HepG2 (cell line): ENCODE measurements at regions not wholly inside any gene's neighbourhood (a gene's known extent, or its start where the extent isn't known, plus 50 kb on each side); places are given as distances from the start of the nearest gene placed in this dataset.

ENCODE experiments used
- ATAC-seq: fragments of 200-7000 bp; cut with Tn5 transposase; 3 replicates; pipeline ENCODE4 v1.9.1; 2020; ENCODE audit warnings: mild to moderate bottlenecking, moderate library complexity
- BruUV-seq: library from RNA; stranded (reverse); fragments of 400-500 nt; replicated peaks from 2 replicates; lab custom pipeline; 2021; lab: Mats Ljungman, UMichigan
- CTCF ChIA-PET: fragments of 300-600 bp; formaldehyde crosslinking; extraction: SDS; loops from one replicate; lab custom pipeline; 2021; ENCODE audit warnings: low total read pairs, inconsistent platforms, low intra/inter-chr PET ratio; lab: Yijun Ruan, JAX
- POLR2A ChIA-PET: fragments of 350-600 bp; sonication (Branson Sonifier 250); formaldehyde crosslinking; loops from one replicate; lab custom pipeline; 2020; ENCODE audit warnings: antibody characterized with exemption, inconsistent platforms; lab: Yijun Ruan, JAX
- DNase-seq: peaks from one replicate; pipeline ENCODE4 v3.0.0-alpha.2; 2015; ENCODE audit warnings: low spot score
- FAIRE-seq: peaks from 3 replicates; lab custom pipeline; 2011; peaks lifted over from hg19 to GRCh38; lab: Jason Lieb, UNC
- H2AFZ ChIP-seq: one replicate; pipeline ENCODE4 v1.6.1; 2011; ENCODE audit warnings: low read length, inconsistent platforms
- H3K27ac ChIP-seq: fragments of 300-600 bp; 3 replicates; pipeline ENCODE4 v1.8.0; 2011; ENCODE audit warnings: mixed run types, mild to moderate bottlenecking, mixed read lengths, low read length, inconsistent platforms; ENCODE audit not compliant: insufficient read depth; ENCODE audit errors: extremely low read length
- H3K27me3 ChIP-seq, 2 experiments: fragments of 200-600 bp in 1 of 2; 2 replicates in 1 of 2; 3 replicates in 1 of 2; pipeline versions ENCODE4 v1.6.0 to v1.8.0; 2011; ENCODE audit warnings: low read length in 2 of 2, mild to moderate bottlenecking in 2 of 2, moderate library complexity in 2 of 2, inconsistent platforms in 1 of 2; ENCODE audit not compliant: insufficient read depth in 2 of 2, control insufficient read depth in 1 of 2
- H3K36me3 ChIP-seq, 2 experiments: fragments of 200-600 bp in 1 of 2; replicated peaks in 1 of 2; 2 replicates in 1 of 2; 3 replicates in 1 of 2; pipeline versions ENCODE4 v1.5.1 to v1.8.0; 2011; ENCODE audit warnings: low read length in 2 of 2, inconsistent platforms in 1 of 2; ENCODE audit not compliant: insufficient read depth in 2 of 2, control insufficient read depth in 1 of 2
- H3K4me1 ChIP-seq: 2 replicates; pipeline ENCODE4 v1.5.1; 2012; ENCODE audit warnings: low read length, inconsistent platforms; ENCODE audit not compliant: insufficient read depth
- H3K4me2 ChIP-seq: 2 replicates; pipeline ENCODE4 v1.6.0; 2011; ENCODE audit warnings: low read depth, low read length, inconsistent platforms
- H3K4me3 ChIP-seq, 3 experiments: fragments of 200-600 bp in 1 of 3; sonication (generic), shearing (Covaris generic) in 1 of 3; replicated peaks in 1 of 3; 2 replicates each; pipeline ENCODE4 v1.5.1; 2011 to 2016; ENCODE audit warnings: low read length in 3 of 3, inconsistent platforms in 2 of 3, low read depth in 2 of 3, mild to moderate bottlenecking in 2 of 3, control low read depth in 1 of 3, mixed read lengths in 1 of 3; ENCODE audit not compliant: insufficient read depth in 1 of 3
- H3K79me2 ChIP-seq: one replicate; pipeline ENCODE4 v1.6.1; 2011; ENCODE audit warnings: low read length, inconsistent platforms; ENCODE audit not compliant: insufficient read depth
- H3K9ac ChIP-seq: 2 replicates; pipeline ENCODE4 v1.6.0; 2011; ENCODE audit warnings: mild to moderate bottlenecking, low read depth, low read length, inconsistent platforms; ENCODE audit not compliant: insufficient read depth
- H3K9me3 ChIP-seq: 2 replicates; pipeline ENCODE4 v1.5.1; 2012; ENCODE audit warnings: mild to moderate bottlenecking, low read length
- H4K20me1 ChIP-seq: 2 replicates; pipeline ENCODE4 v1.6.0; 2011; ENCODE audit warnings: inconsistent platforms, mild to moderate bottlenecking, low read length, moderate library complexity; ENCODE audit not compliant: insufficient read depth
- AGO1 ChIP-seq: fragments of 200-400 bp; formaldehyde crosslinking; IDR thresholded peaks from 2 replicates; pipeline ENCODE4 v1.6.1; 2017; ENCODE audit warnings: mild to moderate bottlenecking, low read depth, low read length, moderate library complexity; ENCODE audit not compliant: poor library complexity, severe bottlenecking
- EP300 ChIP-seq, 3 experiments: sonication (generic) in 1 of 3; formaldehyde crosslinking in 1 of 3; IDR thresholded peaks; 2 replicates each; pipeline versions ENCODE4 v1.5.1 to v1.6.1; 2011 to 2020; ENCODE audit warnings: low read depth in 2 of 3, low read length in 2 of 3, borderline replicate concordance in 1 of 3, improper control_type of control experiment in 1 of 3, mild to moderate bottlenecking in 1 of 3, missing genetic modification reagents in 1 of 3, moderate library complexity in 1 of 3
- GMEB2 ChIP-seq: IDR thresholded peaks from 2 replicates; pipeline ENCODE4 v1.6.1; 2016; ENCODE audit warnings: missing biosample characterization, missing genetic modification reagents, low read depth
- HNF4A ChIP-seq: sonication (generic); formaldehyde crosslinking; IDR thresholded peaks from 2 replicates; pipeline ENCODE4 v1.4.0; 2020; ENCODE audit warnings: missing genetic modification reagents
- POGK ChIP-seq: sonication (generic); formaldehyde crosslinking; conservative IDR thresholded peaks from 2 replicates; pipeline ENCODE4 v1.8.0; 2022; ENCODE audit warnings: mild to moderate bottlenecking, moderate library complexity, missing genetic modification reagents
- SOX6 ChIP-seq, 2 experiments: fragments of 450-650 bp in 1 of 2; sonication (generic) in 1 of 2; formaldehyde crosslinking in 1 of 2; IDR thresholded peaks; 2 replicates each; pipeline versions ENCODE4 v1.4.0 to v1.6.1; 2017 to 2020; ENCODE audit warnings: antibody characterized with exemption in 1 of 2, mild to moderate bottlenecking in 1 of 2, missing genetic modification reagents in 1 of 2
- TERF1 ChIP-seq: sonication (generic); formaldehyde crosslinking; IDR thresholded peaks from 2 replicates; pipeline ENCODE4 v1.8.0; 2022; ENCODE audit warnings: mild to moderate bottlenecking, missing genetic modification reagents, moderate library complexity
- THRA ChIP-seq: sonication (generic); formaldehyde crosslinking; IDR thresholded peaks from 2 replicates; pipeline ENCODE4 v1.4.0; 2020; ENCODE audit warnings: missing genetic modification reagents, borderline replicate concordance
- ZNF20 ChIP-seq: sonication (generic); formaldehyde crosslinking; IDR thresholded peaks from 2 replicates; pipeline ENCODE4 v1.4.0; 2020; ENCODE audit warnings: mild to moderate bottlenecking, moderate library complexity, missing genetic modification reagents
- ZNF292 ChIP-seq: sonication (generic); formaldehyde crosslinking; IDR thresholded peaks from 2 replicates; pipeline ENCODE4 v1.8.1; 2022; ENCODE audit warnings: mild to moderate bottlenecking, low read depth, missing genetic modification reagents, borderline replicate concordance
- ZNF343 ChIP-seq: sonication (generic); formaldehyde crosslinking; IDR thresholded peaks from 2 replicates; pipeline ENCODE4 v1.4.0; 2020; ENCODE audit warnings: mild to moderate bottlenecking, missing genetic modification reagents
- WGBS: methylation state at CpG from one replicate; pipeline ENCODE4 v1.1.6; 2017; ENCODE audit warnings: low lambda C conversion rate; 5-methylcytosine and 5-hydroxymethylcytosine counted together
- in situ Hi-C: cut with HindIII; loops from 2 replicates; pipeline ENCODE4 v1.10.0; 2017; ENCODE audit warnings: low pct_unique_long_range_greater_than_20kb; ENCODE audit not compliant: extremely low pct_ligation_motif_present
- intact Hi-C: fragments of 100-400 bp; cut with micrococcal nuclease; formaldehyde crosslinking; loops from one replicate; pipeline ENCODE4 v1.10.0; 2022; ENCODE audit not compliant: unreplicated experiment

- FAIRE-seq, result no peak
- no peak for TF ChIP-seq TERF1
- peak; percentile 23; the same call in 1 of the 2 replicates for TF ChIP-seq THRA (CRISPR knock-in tag)
- peak; percentile 17; the same call in 1 of the 2 replicates for TF ChIP-seq ZNF292 (CRISPR knock-in tag)
- TF ChIP-seq SOX6 (IDR thresholded peaks at IDR 0.05), result no peak
- 0 out of 2 replicates have a peak, but pooled peaks have one; percentile 22 for TF ChIP-seq SOX6 (CRISPR knock-in tag; IDR thresholded peaks at IDR 0.05)
- peak; percentile 70 for TF ChIP-seq HNF4A (CRISPR knock-in tag)
- TF ChIP-seq, all 625 proteins: peak for 4
- ATAC-seq (peak; percentile 77), DNase-seq (no peak)
- no peak overlapping the region for H3K9ac ChIP-seq
- no peaks in the 10 kb centered on the region for H3K27me3 ChIP-seq
- H3K79me2 ChIP-seq, result no peaks in the 10 kb centered on the region
- no peaks in the 10 kb centered on the region for H4K20me1 ChIP-seq
- in situ Hi-C loops (no loop called here), intact Hi-C loops (no loop called here)
- H3K4me1 ChIP-seq, result peaks cover 12% of the 10 kb centered on the region
- no peaks in the 10 kb centered on the region for H3K9me3 ChIP-seq
- no peak overlapping the region for H3K4me2 ChIP-seq
- H2AFZ ChIP-seq, result no peak overlapping the region
- no TSS peak for BruUV-seq
- H3K4me3 ChIP-seq, result no peak overlapping the region
- no peak overlapping the region for H3K27ac ChIP-seq
- no peaks in the 10 kb centered on the region for H3K36me3 ChIP-seq
- POLR2A ChIA-PET, result no interaction called here
- WGBS, result 0% methylated on average over 2 of the region's 2 CpGs
- CTCF ChIA-PET, result no interaction called here
Observed at GRCh38 chr6:113427617-113428016, 429.5 kb upstream of the MARCKS start.

- Histone ChIP-seq H3K9me3 (no peaks in the 10 kb centered on the region), H3K4me3 (no peak overlapping the region), H3K9ac (no peak overlapping the region), H3K79me2 (no peaks in the 10 kb centered on the region), H3K27ac (no peak overlapping the region), H3K4me2 (no peak overlapping the region), H4K20me1 (no peaks in the 10 kb centered on the region), H2AFZ (no peak overlapping the region), H3K4me1 (peaks cover 23% of the 10 kb centered on the region), H3K36me3 (no peaks in the 10 kb centered on the region), H3K27me3 (no peaks in the 10 kb centered on the region)
- ATAC-seq, result no peak
- BruUV-seq, result no TSS peak
- ChIA-PET POLR2A (no interaction called here), CTCF (no interaction called here)
- in situ Hi-C loops (no loop called here), intact Hi-C loops (no loop called here)
- FAIRE-seq, result no peak
- DNase-seq, result no peak
- 82% methylated on average over 4 of the region's 4 CpGs for WGBS
- TF ChIP-seq AGO1 (no peak), EP300 (IDR thresholded peaks at IDR 0.05; ENCODE audit: low read depth in 2 of 2, low read length in 2 of 2) (no peak), EP300 (CRISPR knock-in tag; IDR thresholded peaks at IDR 0.05; ENCODE audit: borderline replicate concordance) (no peak), ZNF20 (no peak), POGK (CRISPR knock-in tag) (no peak), GMEB2 (CRISPR knock-in tag) (no peak), ZNF343 (CRISPR knock-in tag) (no peak)
Observed at GRCh38 chr6:113428702-113429101, 428.4 kb upstream of the MARCKS start.
